A549 (cell line): ENCODE measurements at regions not wholly inside any gene's neighbourhood (a gene's known extent, or its start where the extent isn't known, plus 50 kb on each side); places are given as distances from the start of the nearest gene placed in this dataset.

Experiments
- ATAC-seq, 2 experiments: fragments of 200-7000 bp in 1 of 2; fragments of >200 bp in 1 of 2; cut with Nextera tagmentation in 1 of 2; cut with Tn5 transposase in 1 of 2; 3 replicates each; pipeline versions ENCODE4 v1.8.0 to v1.9.1; 2018 to 2020; ENCODE audit warnings: mild to moderate bottlenecking in 1 of 2, moderate library complexity in 1 of 2
- CTCF ChIA-PET: fragments of 300-600 bp; sonication (Branson Sonifier 250); formaldehyde crosslinking; extraction: SDS; loops from one replicate; lab custom pipeline; 2021; ENCODE audit warnings: antibody characterized with exemption, inconsistent platforms; lab: Yijun Ruan, JAX
- POLR2A ChIA-PET: fragments of 350-600 bp; formaldehyde crosslinking; extraction: SDS; loops from one replicate; lab custom pipeline; 2021; ENCODE audit warnings: antibody characterized with exemption, inconsistent platforms; lab: Yijun Ruan, JAX
- DNase-seq, 2 experiments: peaks; one replicate each; pipeline versions ENCODE4 v3.0.0 to v3.0.0-alpha.2; 2011 to 2016; ENCODE audit warnings: low read depth in 1 of 2, low spot score in 1 of 2
- FAIRE-seq: peaks from 2 replicates; lab custom pipeline; 2011; peaks lifted over from hg19 to GRCh38; lab: Jason Lieb, UNC
- H3K27ac ChIP-seq, 2 experiments: fragments of >200 bp; sonication (Bioruptor Twin); formaldehyde crosslinking; 3 replicates each; pipeline ENCODE4 v1.5.1; 2016 to 2017
- H3K4me1 ChIP-seq: fragments of >200 bp; sonication (Bioruptor Twin); formaldehyde crosslinking; 3 replicates; pipeline ENCODE4 v1.6.1; 2016
- H3K4me2 ChIP-seq: fragments of >200 bp; sonication (Bioruptor Twin); formaldehyde crosslinking; 3 replicates; pipeline ENCODE4 v1.6.1; 2016
- H3K4me3 ChIP-seq: fragments of >200 bp; sonication (Bioruptor Twin); formaldehyde crosslinking; 3 replicates; pipeline ENCODE4 v1.5.1; 2016
- H3K9me3 ChIP-seq: fragments of >200 bp; sonication (Bioruptor Twin); formaldehyde crosslinking; 3 replicates; pipeline ENCODE4 v1.6.1; 2016
- BHLHE40 ChIP-seq: IDR thresholded peaks from 2 replicates; pipeline ENCODE4 v1.6.1; 2012; ENCODE audit warnings: low read depth, low read length, inconsistent platforms
- CBX8 ChIP-seq: fragments of 200-600 bp; sonication (generic); IDR thresholded peaks from 2 replicates; pipeline ENCODE4 v1.6.1; 2016
- CEBPB ChIP-seq, 2 experiments: fragments of >200 bp in 1 of 2; sonication (Bioruptor Twin) in 1 of 2; formaldehyde crosslinking in 1 of 2; IDR thresholded peaks; 2 replicates each; pipeline ENCODE4 v1.6.1; 2012 to 2016
- CHD4 ChIP-seq: fragments of 200-600 bp; sonication (generic); IDR thresholded peaks from 2 replicates; pipeline ENCODE4 v1.6.1; 2016; ENCODE audit warnings: antibody characterized with exemption, mild to moderate bottlenecking, borderline replicate concordance
- ELK1 ChIP-seq: fragments of 150-350 bp; IDR thresholded peaks from 2 replicates; pipeline ENCODE4 v1.6.1; 2014; ENCODE audit warnings: low read depth, mild to moderate bottlenecking, low read length
- FOSB ChIP-seq: fragments of 250-450 bp; sonication (Bioruptor Pico); IDR thresholded peaks from 2 replicates; pipeline ENCODE4 v1.5.0; 2020; ENCODE audit warnings: mild to moderate bottlenecking, moderate library complexity
- FOXS1 ChIP-seq: fragments of 250-450 bp; sonication (Bioruptor Pico); IDR thresholded peaks from 2 replicates; pipeline ENCODE4 v1.5.0; 2020; ENCODE audit warnings: mild to moderate bottlenecking, moderate library complexity
- HOXA7 ChIP-seq: fragments of 250-450 bp; sonication (Bioruptor Pico); IDR thresholded peaks from 2 replicates; pipeline ENCODE4 v1.5.0; 2020; ENCODE audit warnings: mild to moderate bottlenecking, moderate library complexity
- JUN ChIP-seq, 2 experiments: fragments of >200 bp; sonication (Bioruptor Twin); formaldehyde crosslinking; IDR thresholded peaks; 2 replicates in 1 of 2; 3 replicates in 1 of 2; pipeline ENCODE4 v1.6.1; 2016 to 2017
- MAFK ChIP-seq: fragments of 450-650 bp; IDR thresholded peaks from 2 replicates; pipeline ENCODE4 v1.6.1; 2014; ENCODE audit not compliant: partially characterized antibody
- RAD21 ChIP-seq, 2 experiments: fragments of >200 bp in 1 of 2; sonication (Bioruptor Twin) in 1 of 2; formaldehyde crosslinking in 1 of 2; IDR thresholded peaks in 1 of 2; conservative IDR thresholded peaks in 1 of 2; 2 replicates in 1 of 2; 3 replicates in 1 of 2; pipeline ENCODE4 v1.6.1; 2012 to 2018; ENCODE audit warnings: inconsistent platforms in 1 of 2
- RARB ChIP-seq: fragments of 250-450 bp; sonication (Bioruptor Pico); IDR thresholded peaks from 2 replicates; pipeline ENCODE4 v1.8.0; 2021; ENCODE audit warnings: mild to moderate bottlenecking, moderate library complexity
- RNF2 ChIP-seq: fragments of 200-600 bp; sonication (generic); IDR thresholded peaks from 2 replicates; pipeline ENCODE4 v1.6.1; 2016; ENCODE audit warnings: low read depth, mild to moderate bottlenecking, antibody characterized with exemption, moderate library complexity, borderline replicate concordance
- SREBF2 ChIP-seq: fragments of 450-650 bp; IDR thresholded peaks from 2 replicates; pipeline ENCODE4 v1.6.1; 2014; ENCODE audit warnings: mild to moderate bottlenecking, moderate library complexity
- USF2 ChIP-seq: fragments of 450-650 bp; IDR thresholded peaks from 2 replicates; pipeline ENCODE4 v1.6.1; 2014; ENCODE audit warnings: antibody characterized with exemption
- ZFP36 ChIP-seq: fragments of 450-650 bp; IDR thresholded peaks from 2 replicates; pipeline ENCODE4 v1.6.1; 2014; ENCODE audit warnings: borderline replicate concordance; ENCODE audit not compliant: partially characterized antibody
- ZNF302 ChIP-seq: fragments of 250-450 bp; sonication (Bioruptor Pico); IDR thresholded peaks from 2 replicates; pipeline ENCODE4 v1.9.0; 2021; ENCODE audit warnings: inconsistent platforms, mild to moderate bottlenecking, moderate library complexity
- WGBS: methylation state at CpG from one replicate; pipeline ENCODE4 v1.1.6; 2017; ENCODE audit errors: missing lambda C conversion rate; 5-methylcytosine and 5-hydroxymethylcytosine counted together
- TF ChIP-seq, protein P1 (sequence below): fragments of >200 bp; sonication (Bioruptor Twin); formaldehyde crosslinking; IDR thresholded peaks from 3 replicates; pipeline ENCODE4 v1.5.1; 2016

GRCh38 chr5:74542482-74542881, 98.0 kb downstream of the ENC1 start:
- Histone ChIP-seq H3K4me3 (no peak overlapping the region), H3K27ac (peak overlapping the region; percentile 78 to 85), H3K4me1 (peaks cover 57% of the 10 kb centered on the region), H3K9me3 (no peaks in the 10 kb centered on the region), H3K4me2 (peak overlapping the region; percentile 77)
- no peak for FAIRE-seq
- 70% methylated on average over 3 of the region's 3 CpGs for WGBS
- ATAC-seq: peak in 1 of 2 experiments; percentile 8; a peak in 1 of 6 replicates
- DNase-seq: peak in 1 of 2 experiments; percentile 10
- CTCF ChIA-PET: interaction anchor here (0.6 to 1.9 kb wide), 5 partner anchors 98 to 486 kb away, joined by 3 to 8 read pairs (median 6); partner anchors contain the start of gene ENC1
- POLR2A ChIA-PET: interaction anchor here (1.0 to 1.9 kb wide), 7 partner anchors 37 to 226 kb away, joined by 3 to 47 read pairs (median 5); partner anchors contain the start of gene ENC1
- TF ChIP-seq FOSB (no peak), RAD21 (conservative IDR thresholded peaks at IDR 0.05 in 1 of 2, IDR thresholded peaks at IDR 0.05 in 1 of 2) (0 out of 5 replicates have a peak, but pooled peaks have one; percentile 6 to 9)
- TF ChIP-seq, all 56 proteins: peak for 1

- DNase-seq: no peak
- Histone ChIP-seq H3K4me2 (peak overlapping the region; percentile 24; the same call in 2 of the 3 replicates), H3K27ac (peak overlapping the region; percentile 78 to 85; a peak in 5 of 6 replicates), H3K4me3 (no peak overlapping the region), H3K4me1 (peaks cover 57% of the 10 kb centered on the region), H3K9me3 (no peaks in the 10 kb centered on the region)
- CTCF ChIA-PET: interaction anchor here (0.9 kb wide), 1 partner anchor 85 kb away, joined by 4 read pairs; no protein-coding TSS in a partner anchor
- ATAC-seq: no peak
- no peak for FAIRE-seq
- TF ChIP-seq FOSB (no peak), RNF2 (no peak), USF2 (no peak)
- POLR2A ChIA-PET: no interaction called here
- WGBS: 48% methylated on average over 1 of the region's 1 CpG
These were observed 99.1 kb downstream of the ENC1 start for GRCh38 chr5:74541381-74541781.

DNA sequence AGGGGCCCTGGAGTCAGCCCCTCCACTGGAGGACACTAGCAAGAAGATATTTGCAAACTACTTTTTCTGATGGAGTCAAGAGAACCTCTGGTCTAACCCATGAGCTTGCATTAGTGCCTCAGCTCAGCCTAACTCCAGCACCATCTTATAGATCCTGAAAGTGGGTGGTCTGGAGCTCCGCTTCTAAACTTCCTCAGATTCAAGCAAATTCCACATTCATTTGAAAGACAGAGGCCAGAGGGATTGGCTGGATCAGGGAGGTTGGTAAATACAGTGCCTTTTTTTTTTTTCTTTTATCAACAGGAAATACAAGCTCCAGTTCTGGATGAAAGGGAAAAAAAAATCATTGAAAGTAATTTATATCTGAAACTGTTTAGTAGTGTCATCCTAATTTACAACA, 99.9 kb downstream of the ENC1 start:
- TF ChIP-seq CHD4 (no peak), RAD21 (conservative IDR thresholded peaks at IDR 0.05 in 1 of 2, IDR thresholded peaks at IDR 0.05 in 1 of 2) (no peak), RARB (CRISPR knock-in tag) (no peak), USF2 (no peak), BHLHE40 (no peak), SREBF2 (no peak), MAFK (no peak), ZFP36 (no peak), CEBPB (IDR thresholded peaks at IDR 0.05) (no peak), JUN (IDR thresholded peaks at IDR 0.05) (no peak), ZNF302 (CRISPR knock-in tag) (no peak), HOXA7 (no peak), FOXS1 (CRISPR knock-in tag) (no peak), CBX8 (no peak), ELK1 (no peak), RNF2 (no peak)
- TF ChIP-seq, protein P1, sequence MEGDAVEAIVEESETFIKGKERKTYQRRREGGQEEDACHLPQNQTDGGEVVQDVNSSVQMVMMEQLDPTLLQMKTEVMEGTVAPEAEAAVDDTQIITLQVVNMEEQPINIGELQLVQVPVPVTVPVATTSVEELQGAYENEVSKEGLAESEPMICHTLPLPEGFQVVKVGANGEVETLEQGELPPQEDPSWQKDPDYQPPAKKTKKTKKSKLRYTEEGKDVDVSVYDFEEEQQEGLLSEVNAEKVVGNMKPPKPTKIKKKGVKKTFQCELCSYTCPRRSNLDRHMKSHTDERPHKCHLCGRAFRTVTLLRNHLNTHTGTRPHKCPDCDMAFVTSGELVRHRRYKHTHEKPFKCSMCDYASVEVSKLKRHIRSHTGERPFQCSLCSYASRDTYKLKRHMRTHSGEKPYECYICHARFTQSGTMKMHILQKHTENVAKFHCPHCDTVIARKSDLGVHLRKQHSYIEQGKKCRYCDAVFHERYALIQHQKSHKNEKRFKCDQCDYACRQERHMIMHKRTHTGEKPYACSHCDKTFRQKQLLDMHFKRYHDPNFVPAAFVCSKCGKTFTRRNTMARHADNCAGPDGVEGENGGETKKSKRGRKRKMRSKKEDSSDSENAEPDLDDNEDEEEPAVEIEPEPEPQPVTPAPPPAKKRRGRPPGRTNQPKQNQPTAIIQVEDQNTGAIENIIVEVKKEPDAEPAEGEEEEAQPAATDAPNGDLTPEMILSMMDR: no peak
- whole genome bisulfite sequencing: 56% methylated on average over 1 of the region's 1 CpG
- H3K4me3 ChIP-seq: no peak overlapping the region
- POLR2A ChIA-PET: no interaction called here
- no peak for DNase-seq
- peak overlapping the region; percentile 64 to 78; a peak in 5 of 6 replicates for H3K27ac ChIP-seq
- H3K4me2 ChIP-seq: peak overlapping the region; percentile 24
- no peak for ATAC-seq
- CTCF ChIA-PET: interaction anchor here (0.9 kb wide), 1 partner anchor 85 kb away, joined by 4 read pairs; no protein-coding TSS in a partner anchor
- H3K9me3 ChIP-seq: peaks cover 4% of the 10 kb centered on the region; the same call in 2 of the 3 replicates
- H3K4me1 ChIP-seq: peaks cover 57% of the 10 kb centered on the region
- FAIRE-seq: no peak
